A673 (cell line): ENCODE measurements at regions not wholly inside any gene's neighbourhood (a gene's known extent, or its start where the extent isn't known, plus 50 kb on each side); places are given as distances from the start of the nearest gene placed in this dataset.

Experiments
- EZH2 ChIP-seq: fragments of 200-600 bp; sonication (generic); IDR thresholded peaks from 2 replicates; pipeline ENCODE4 v1.6.1; 2017; ENCODE audit warnings: borderline replicate concordance, low read depth, mild to moderate bottlenecking, mixed read lengths, antibody characterized with exemption, low read length; ENCODE audit not compliant: poor library complexity, severe bottlenecking
- TF ChIP-seq, protein P1 (sequence below): fragments of 300-800, 200-600 bp; sonication (generic); conservative IDR thresholded peaks from 2 replicates; pipeline ENCODE4 v1.5.1; 2017; ENCODE audit warnings: low read depth, mild to moderate bottlenecking, antibody characterized with exemption, low read length, moderate library complexity, mixed read lengths

DNA sequence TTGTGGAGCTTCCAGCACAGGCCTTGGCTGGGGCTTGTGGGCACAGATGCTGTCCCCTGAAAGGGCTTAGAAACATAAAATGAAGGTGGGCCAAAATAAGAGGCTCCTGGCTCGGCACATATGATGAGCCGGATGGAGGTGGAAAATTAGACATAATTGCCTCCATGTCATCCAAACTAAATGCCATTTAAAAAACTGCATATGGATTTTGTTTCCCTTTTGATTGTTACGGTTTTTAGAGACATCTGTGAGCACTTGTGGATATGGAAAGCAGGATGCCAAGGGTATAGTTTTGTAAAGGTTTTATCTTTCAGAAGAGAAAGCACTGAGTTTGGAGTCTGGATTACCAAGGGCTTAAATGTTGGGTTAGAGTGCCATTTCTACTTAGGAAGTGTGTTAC is 498.3 kb downstream of the RIT2 start:
- TF ChIP-seq, protein P1, sequence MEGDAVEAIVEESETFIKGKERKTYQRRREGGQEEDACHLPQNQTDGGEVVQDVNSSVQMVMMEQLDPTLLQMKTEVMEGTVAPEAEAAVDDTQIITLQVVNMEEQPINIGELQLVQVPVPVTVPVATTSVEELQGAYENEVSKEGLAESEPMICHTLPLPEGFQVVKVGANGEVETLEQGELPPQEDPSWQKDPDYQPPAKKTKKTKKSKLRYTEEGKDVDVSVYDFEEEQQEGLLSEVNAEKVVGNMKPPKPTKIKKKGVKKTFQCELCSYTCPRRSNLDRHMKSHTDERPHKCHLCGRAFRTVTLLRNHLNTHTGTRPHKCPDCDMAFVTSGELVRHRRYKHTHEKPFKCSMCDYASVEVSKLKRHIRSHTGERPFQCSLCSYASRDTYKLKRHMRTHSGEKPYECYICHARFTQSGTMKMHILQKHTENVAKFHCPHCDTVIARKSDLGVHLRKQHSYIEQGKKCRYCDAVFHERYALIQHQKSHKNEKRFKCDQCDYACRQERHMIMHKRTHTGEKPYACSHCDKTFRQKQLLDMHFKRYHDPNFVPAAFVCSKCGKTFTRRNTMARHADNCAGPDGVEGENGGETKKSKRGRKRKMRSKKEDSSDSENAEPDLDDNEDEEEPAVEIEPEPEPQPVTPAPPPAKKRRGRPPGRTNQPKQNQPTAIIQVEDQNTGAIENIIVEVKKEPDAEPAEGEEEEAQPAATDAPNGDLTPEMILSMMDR = no peak
- no peak for TF ChIP-seq EZH2
